ENCODE measurements at regions not wholly inside any gene's neighbourhood (a gene's known extent, or its start where the extent isn't known, plus 50 kb on each side); places are given as distances from the start of the nearest gene placed in this dataset.

- ChIA-PET CTCF (no interaction called here), POLR2A (no interaction called here)
- Mint-ChIP-seq H3K36me3 (ENCODE audit: insufficient read depth, unreplicated experiment) (no peaks in the 10 kb centered on the region), H3K9me3 (ENCODE audit: unreplicated experiment) (peaks cover 6% of the 10 kb centered on the region), H3K4me3 (ENCODE audit: unreplicated experiment) (no peak overlapping the region), H3K27me3 (ENCODE audit: insufficient read depth, unreplicated experiment) (no peaks in the 10 kb centered on the region), H3K4me1 (ENCODE audit: insufficient read depth, unreplicated experiment) (no peaks in the 10 kb centered on the region), H3K27ac (ENCODE audit: low read depth, unreplicated experiment) (no peak overlapping the region)
- BruUV-seq (replicated peaks) = no TSS peak
- DNase-seq (ENCODE audit: unreplicated experiment) = no peak
- intact Hi-C loops (cut with micrococcal nuclease) = no loop called here
- TF ChIP-seq CTCF (IDR thresholded peaks at IDR 0.05; ENCODE audit: unreplicated experiment) = no peak
Observed at GRCh38 chr18:39260565-39260964, 1695.0 kb upstream of the CELF4 start.

- H3K27me3 Mint-ChIP-seq (ENCODE audit: insufficient read depth, unreplicated experiment) = no peaks in the 10 kb centered on the region
- no TSS peak for BruUV-seq (replicated peaks)
- intact Hi-C loops (cut with micrococcal nuclease) = no loop called here
- no peak for TF ChIP-seq CTCF (IDR thresholded peaks at IDR 0.05; ENCODE audit: unreplicated experiment)
- H3K9me3 Mint-ChIP-seq (ENCODE audit: unreplicated experiment) = peaks cover 6% of the 10 kb centered on the region
- no peak overlapping the region for H3K27ac Mint-ChIP-seq (ENCODE audit: low read depth, unreplicated experiment)
- no peaks in the 10 kb centered on the region for H3K36me3 Mint-ChIP-seq (ENCODE audit: insufficient read depth, unreplicated experiment)
- ChIA-PET POLR2A (no interaction called here), CTCF (interaction anchor here (1.1 kb wide), 1 partner anchor 581 kb away, joined by 3 read pairs; no protein-coding TSS in a partner anchor)
- DNase-seq (ENCODE audit: unreplicated experiment) = no peak
- no peaks in the 10 kb centered on the region for H3K4me1 Mint-ChIP-seq (ENCODE audit: insufficient read depth, unreplicated experiment)
- no peak overlapping the region for H3K4me3 Mint-ChIP-seq (ENCODE audit: unreplicated experiment)
Observed at GRCh38 chr18:39259736-39260135, 1694.1 kb upstream of the CELF4 start.

- H3K27me3 Mint-ChIP-seq (ENCODE audit: insufficient read depth, unreplicated experiment) = no peaks in the 10 kb centered on the region
- ChIA-PET CTCF (no interaction called here), POLR2A (no interaction called here)
- no peak for DNase-seq (ENCODE audit: unreplicated experiment)
- H3K4me1 Mint-ChIP-seq (ENCODE audit: insufficient read depth, unreplicated experiment) = no peaks in the 10 kb centered on the region
- H3K27ac Mint-ChIP-seq (ENCODE audit: low read depth, unreplicated experiment) = no peak overlapping the region
- intact Hi-C loops (cut with micrococcal nuclease) = loop anchor here (10.0 kb wide), 1 partner anchor 89 kb away; no protein-coding TSS in a partner anchor
- no TSS peak for BruUV-seq (replicated peaks)
- no peak for TF ChIP-seq CTCF (IDR thresholded peaks at IDR 0.05; ENCODE audit: unreplicated experiment)
- H3K9me3 Mint-ChIP-seq (ENCODE audit: unreplicated experiment) = no peaks in the 10 kb centered on the region
- no peaks in the 10 kb centered on the region for H3K36me3 Mint-ChIP-seq (ENCODE audit: insufficient read depth, unreplicated experiment)
- H3K4me3 Mint-ChIP-seq (ENCODE audit: unreplicated experiment) = no peak overlapping the region
Observed at GRCh38 chr18:39244242-39244641, 1678.6 kb upstream of the CELF4 start.

GRCh38 chr18:39241534-39241933 is 1675.9 kb upstream of the CELF4 start:
- intact Hi-C loops (cut with micrococcal nuclease) = loop anchor here (10.0 kb wide), 1 partner anchor 87 kb away; no protein-coding TSS in a partner anchor
- Mint-ChIP-seq H3K4me1 (ENCODE audit: insufficient read depth, unreplicated experiment) (no peaks in the 10 kb centered on the region), H3K27me3 (ENCODE audit: insufficient read depth, unreplicated experiment) (no peaks in the 10 kb centered on the region), H3K9me3 (ENCODE audit: unreplicated experiment) (no peaks in the 10 kb centered on the region), H3K36me3 (ENCODE audit: insufficient read depth, unreplicated experiment) (no peaks in the 10 kb centered on the region), H3K27ac (ENCODE audit: low read depth, unreplicated experiment) (no peak overlapping the region), H3K4me3 (ENCODE audit: unreplicated experiment) (no peak overlapping the region)
- POLR2A ChIA-PET = no interaction called here
- CTCF ChIA-PET = no interaction called here
- no peak for TF ChIP-seq CTCF (IDR thresholded peaks at IDR 0.05; ENCODE audit: unreplicated experiment)
- BruUV-seq (replicated peaks) = no TSS peak
- no peak for DNase-seq (ENCODE audit: unreplicated experiment)

All from MCF 10A (cell line).